ENCODE measurements at regions not wholly inside any gene's neighbourhood (a gene's known extent, or its start where the extent isn't known, plus 50 kb on each side); places are given as distances from the start of the nearest gene placed in this dataset.

DNA sequence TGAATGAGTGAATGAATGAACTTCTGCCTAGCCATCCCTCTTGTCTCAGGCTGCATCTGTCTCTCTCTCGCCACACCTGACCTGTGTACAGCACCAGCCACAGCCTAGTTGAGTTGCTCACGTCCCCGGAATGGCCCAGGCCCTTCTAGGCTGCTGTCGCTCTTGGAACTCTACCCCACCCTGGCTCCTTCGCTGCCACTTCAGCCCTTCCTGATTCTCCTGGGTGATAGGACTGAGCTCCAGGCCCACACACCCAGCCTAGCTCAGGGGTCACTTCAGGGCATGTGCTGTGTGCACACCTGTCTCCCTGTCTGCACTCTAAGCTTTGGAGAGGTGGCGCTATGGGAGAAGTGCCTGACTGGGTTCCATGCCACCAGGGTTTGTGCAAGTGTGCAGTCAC, 236.6 kb downstream of the GLI2 start:
- H3K36me3 ChIP-seq (ENCODE audit: control insufficient read depth, insufficient read depth, low read length): no peaks in the 10 kb centered on the region
- no peak for DNase-seq (ENCODE audit: extremely low read depth, insufficient read length)
- H3K27me3 ChIP-seq (replicated peaks; ENCODE audit: control insufficient read depth, insufficient read depth, low read length): no peaks in the 10 kb centered on the region; the same call in 1 of the 2 replicates
- no peak overlapping the region for H3K4me3 ChIP-seq (replicated peaks; ENCODE audit: low read depth, low read length)
- no peak for TF ChIP-seq CTCF (IDR thresholded peaks at IDR 0.05; ENCODE audit: insufficient read depth, low read length, poor library complexity, severe bottlenecking)

GRCh38 chr2:120973196-120973595, 237.5 kb downstream of the GLI2 start:
- DNase-seq (ENCODE audit: extremely low read depth, insufficient read length): no peak

GRCh38 chr2:120974950-120975349, 239.3 kb downstream of the GLI2 start:
- no peak for DNase-seq (ENCODE audit: extremely low read depth, insufficient read length)
- Histone ChIP-seq H3K4me3 (replicated peaks; ENCODE audit: low read depth, low read length) (no peak overlapping the region), H3K36me3 (ENCODE audit: control insufficient read depth, insufficient read depth, low read length) (no peaks in the 10 kb centered on the region), H3K27me3 (replicated peaks; ENCODE audit: control insufficient read depth, insufficient read depth, low read length) (no peaks in the 10 kb centered on the region; the same call in 1 of the 2 replicates)
- no peak for TF ChIP-seq CTCF (IDR thresholded peaks at IDR 0.05; ENCODE audit: insufficient read depth, low read length, poor library complexity, severe bottlenecking)

More at GRCh38 chr2:120973196-120973595, 237.5 kb downstream of the GLI2 start:
- no peak for TF ChIP-seq CTCF (IDR thresholded peaks at IDR 0.05; ENCODE audit: insufficient read depth, low read length, poor library complexity, severe bottlenecking)
- H3K36me3 ChIP-seq (ENCODE audit: control insufficient read depth, insufficient read depth, low read length): no peaks in the 10 kb centered on the region
- H3K4me3 ChIP-seq (replicated peaks; ENCODE audit: low read depth, low read length): no peak overlapping the region
- no peaks in the 10 kb centered on the region; the same call in 1 of the 2 replicates for H3K27me3 ChIP-seq (replicated peaks; ENCODE audit: control insufficient read depth, insufficient read depth, low read length)

GRCh38 chr2:120976501-120977307, 241.0 kb downstream of the GLI2 start:
- Histone ChIP-seq H3K36me3 (ENCODE audit: control insufficient read depth, insufficient read depth, low read length) (no peaks in the 10 kb centered on the region), H3K27me3 (replicated peaks; ENCODE audit: control insufficient read depth, insufficient read depth, low read length) (no peaks in the 10 kb centered on the region; the same call in 1 of the 2 replicates), H3K4me3 (replicated peaks; ENCODE audit: low read depth, low read length) (no peak overlapping the region)
- TF ChIP-seq CTCF (IDR thresholded peaks at IDR 0.05; ENCODE audit: insufficient read depth, low read length, poor library complexity, severe bottlenecking): no peak
- no peak for DNase-seq (ENCODE audit: extremely low read depth, insufficient read length)

DNA sequence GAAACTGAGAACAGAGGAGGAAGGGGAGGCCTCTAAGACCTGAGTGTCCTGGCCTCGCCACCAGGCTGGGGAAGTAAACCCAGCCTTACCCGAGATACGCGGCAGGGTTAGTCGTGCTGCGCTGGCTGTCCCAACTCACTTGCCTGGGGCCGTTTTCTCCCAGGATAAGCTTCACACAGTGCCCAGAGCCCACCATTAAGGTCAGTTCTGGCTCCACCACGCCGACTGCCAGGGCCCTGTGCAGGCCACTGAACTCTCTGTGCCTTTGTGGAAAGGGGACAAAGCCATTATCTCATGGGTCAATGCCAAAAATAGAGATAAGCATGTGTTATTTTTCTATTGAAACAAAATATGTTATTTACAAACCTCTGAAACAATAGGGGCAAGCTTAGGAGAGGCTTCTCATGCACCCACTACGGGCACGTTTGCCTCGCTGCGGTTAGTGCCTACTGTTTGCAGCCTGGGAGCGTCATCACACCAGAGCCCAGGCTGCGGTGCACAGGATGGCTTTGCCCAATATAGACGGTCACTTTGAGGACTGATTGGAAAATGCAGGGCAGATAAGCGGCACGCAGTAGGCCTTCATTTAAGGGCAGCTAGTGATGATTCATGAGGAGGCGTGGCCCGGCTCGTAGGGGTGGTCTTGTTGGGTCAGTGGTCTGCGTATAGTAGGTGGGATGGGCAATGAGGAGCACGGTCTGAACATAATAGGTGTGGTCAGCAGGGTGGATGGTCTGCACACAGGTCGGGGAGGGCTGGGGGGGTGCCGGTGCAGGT, 242.1 kb downstream of the GLI2 start:
- Histone ChIP-seq H3K4me3 (replicated peaks; ENCODE audit: low read depth, low read length) (no peak overlapping the region), H3K36me3 (ENCODE audit: control insufficient read depth, insufficient read depth, low read length) (no peaks in the 10 kb centered on the region), H3K27me3 (replicated peaks; ENCODE audit: control insufficient read depth, insufficient read depth, low read length) (no peaks in the 10 kb centered on the region; the same call in 1 of the 2 replicates)
- no peak for DNase-seq (ENCODE audit: extremely low read depth, insufficient read length)
- TF ChIP-seq CTCF (IDR thresholded peaks at IDR 0.05; ENCODE audit: insufficient read depth, low read length, poor library complexity, severe bottlenecking): no peak

All from GM06990 (cell line).